HG02678 (cell line): ENCODE measurements at regions not wholly inside any gene's neighbourhood (a gene's known extent, or its start where the extent isn't known, plus 50 kb on each side); places are given as distances from the start of the nearest gene placed in this dataset.

Source experiments
- ATAC-seq: cut with Tn5 transposase; IDR thresholded peaks from one replicate; pipeline ENCODE4 v1.9.1; 2021; ENCODE audit warnings: mild to moderate bottlenecking, moderate library complexity; ENCODE audit not compliant: unreplicated experiment

DNA sequence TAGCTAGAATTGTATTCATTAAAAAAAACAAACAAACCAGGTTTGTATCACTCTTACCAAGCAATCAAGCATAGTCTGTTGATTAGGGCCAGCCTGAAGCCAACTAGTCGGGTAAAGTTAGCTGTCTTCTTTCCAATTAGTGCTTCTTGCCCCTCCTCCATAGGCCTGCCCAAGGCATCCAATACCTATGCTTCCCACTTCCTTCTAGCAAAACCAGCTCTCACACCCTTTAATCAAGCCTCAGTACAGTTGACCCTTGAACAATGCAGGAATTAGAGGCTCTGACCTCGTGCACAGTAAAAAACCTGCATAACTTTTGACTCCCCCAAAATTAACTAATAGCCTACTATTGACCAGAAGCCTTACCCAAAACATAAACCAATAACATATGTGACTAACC, 119.1 kb upstream of the DTNBP1 start:
- no peak for ATAC-seq

DNA sequence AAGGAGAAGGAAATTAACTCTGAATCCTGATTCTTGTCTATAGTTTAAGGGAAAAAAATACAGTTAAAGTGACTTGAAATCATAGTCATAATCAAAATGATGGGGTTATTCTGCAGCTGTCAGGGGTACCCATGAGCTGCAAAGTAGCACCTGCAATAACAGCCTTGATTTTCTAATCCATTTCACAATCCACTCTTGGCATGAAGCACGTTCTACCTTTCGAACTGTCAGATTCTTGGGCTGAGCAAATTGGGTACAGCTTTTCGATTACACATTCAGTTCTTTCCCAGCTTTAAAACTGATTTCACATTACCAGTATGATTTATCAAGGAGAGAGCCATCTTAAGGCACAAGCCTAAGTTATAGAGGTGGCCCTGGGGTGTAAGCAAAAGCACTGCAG, 118.5 kb upstream of the DTNBP1 start:
- no peak for ATAC-seq

DNA sequence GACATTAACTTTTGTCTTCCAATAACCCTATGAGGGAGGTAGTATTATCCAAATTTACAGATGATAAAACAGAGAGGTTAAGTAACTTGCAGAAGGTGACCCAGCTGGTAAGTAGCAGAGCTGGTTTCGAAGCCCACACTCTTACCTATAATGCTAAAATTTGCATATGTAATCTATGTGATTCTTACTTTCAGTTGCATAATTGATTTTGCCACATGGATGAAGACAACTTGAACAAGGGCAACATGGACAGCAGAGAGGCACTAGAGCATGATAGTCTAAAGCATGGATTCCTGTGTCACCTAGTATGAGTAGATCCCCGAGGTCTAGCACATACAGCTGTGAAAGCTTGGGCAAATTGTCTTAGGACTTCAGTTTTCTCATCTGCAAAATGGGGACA, 117.6 kb upstream of the DTNBP1 start:
- ATAC-seq: no peak

DNA sequence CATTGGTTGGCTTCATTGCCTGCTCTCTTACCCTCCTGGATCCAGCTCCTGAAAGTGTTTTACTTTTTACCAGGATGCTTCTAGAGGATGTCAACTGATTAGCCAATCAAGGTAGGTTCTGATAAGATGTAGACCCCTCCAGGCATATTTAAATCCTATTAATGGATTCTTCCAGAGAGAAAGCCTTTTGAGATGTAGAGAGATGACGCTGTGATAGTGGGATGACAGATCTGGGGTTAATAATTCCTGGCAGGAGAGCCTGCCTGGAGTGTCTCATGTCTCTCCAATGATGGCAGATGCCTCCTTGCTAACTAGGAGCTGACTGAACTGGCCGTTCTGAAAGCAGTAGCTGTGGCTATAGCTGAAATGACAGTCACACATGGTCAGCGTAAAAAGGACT, 116.9 kb upstream of the DTNBP1 start:
- no peak for ATAC-seq

DNA sequence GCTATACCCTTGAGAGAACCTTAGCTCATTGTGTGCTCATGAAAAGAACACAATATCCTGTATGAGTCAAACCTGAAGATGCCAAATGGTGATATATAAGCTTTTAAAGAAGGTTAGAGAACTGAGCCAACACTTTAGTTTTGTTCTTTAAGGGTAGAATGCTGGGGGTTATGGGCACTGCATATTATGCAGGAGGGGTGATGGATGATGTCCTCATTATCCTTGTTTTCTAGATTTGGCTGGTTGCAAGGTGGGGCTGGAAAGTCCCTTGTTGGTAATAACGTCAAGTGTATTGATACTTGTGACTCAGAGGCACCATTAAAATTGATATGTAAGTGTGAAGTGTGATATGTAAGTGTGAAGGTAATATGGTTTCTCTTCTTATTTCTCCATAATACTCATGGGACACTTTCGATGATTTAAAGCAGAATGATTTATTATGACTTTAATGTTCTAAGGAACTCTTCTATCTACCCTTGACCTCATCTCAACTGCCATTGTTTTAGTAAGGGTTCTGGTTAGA, 113.7 kb upstream of the DTNBP1 start:
- no peak for ATAC-seq

DNA sequence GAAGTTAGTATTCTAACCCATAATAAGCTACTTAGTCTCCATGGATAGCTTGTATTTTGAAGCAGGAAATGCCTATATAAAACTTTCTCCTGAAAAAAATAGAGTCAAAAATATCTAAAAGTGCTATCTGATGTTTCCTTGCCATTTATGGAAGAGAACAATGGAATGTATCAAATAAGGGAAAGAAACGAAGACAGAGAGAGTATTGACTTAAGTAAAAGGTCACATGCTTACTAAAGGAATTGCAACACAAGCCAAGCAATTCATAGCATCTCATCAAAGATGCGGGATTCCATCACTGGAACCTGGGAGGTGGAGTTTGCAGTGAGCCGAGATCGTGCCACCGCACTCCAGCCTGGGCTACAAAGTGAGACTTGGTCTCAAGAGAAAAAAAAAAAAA, 112.9 kb upstream of the DTNBP1 start:
- no peak for ATAC-seq

DNA sequence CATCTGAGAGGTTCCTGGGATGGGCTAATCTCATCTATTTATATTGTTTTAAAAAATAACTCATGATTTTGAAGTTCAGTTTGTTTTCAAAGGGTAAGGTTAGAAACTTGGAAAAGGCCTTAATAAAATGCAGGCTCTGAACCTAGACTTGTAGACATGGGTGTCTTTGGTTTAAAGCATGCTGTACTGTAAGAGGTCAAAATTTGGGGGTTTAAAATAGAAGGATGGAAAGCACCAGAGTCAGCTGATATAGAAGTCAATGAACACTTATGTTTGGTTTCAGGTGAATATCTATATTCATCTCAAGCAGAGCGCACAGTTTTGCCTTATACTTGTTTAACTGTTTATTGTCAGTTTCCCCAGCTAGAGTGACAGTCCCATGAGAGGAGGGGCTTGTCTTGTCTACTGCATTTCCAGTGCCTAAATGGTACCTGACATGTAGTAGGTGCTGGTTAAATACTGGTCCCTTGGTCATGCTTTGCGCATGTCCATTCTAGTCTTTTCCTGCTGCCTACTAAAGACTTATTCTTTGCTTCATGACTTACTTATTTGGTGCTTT, 112.3 kb upstream of the DTNBP1 start:
- no peak for ATAC-seq

DNA sequence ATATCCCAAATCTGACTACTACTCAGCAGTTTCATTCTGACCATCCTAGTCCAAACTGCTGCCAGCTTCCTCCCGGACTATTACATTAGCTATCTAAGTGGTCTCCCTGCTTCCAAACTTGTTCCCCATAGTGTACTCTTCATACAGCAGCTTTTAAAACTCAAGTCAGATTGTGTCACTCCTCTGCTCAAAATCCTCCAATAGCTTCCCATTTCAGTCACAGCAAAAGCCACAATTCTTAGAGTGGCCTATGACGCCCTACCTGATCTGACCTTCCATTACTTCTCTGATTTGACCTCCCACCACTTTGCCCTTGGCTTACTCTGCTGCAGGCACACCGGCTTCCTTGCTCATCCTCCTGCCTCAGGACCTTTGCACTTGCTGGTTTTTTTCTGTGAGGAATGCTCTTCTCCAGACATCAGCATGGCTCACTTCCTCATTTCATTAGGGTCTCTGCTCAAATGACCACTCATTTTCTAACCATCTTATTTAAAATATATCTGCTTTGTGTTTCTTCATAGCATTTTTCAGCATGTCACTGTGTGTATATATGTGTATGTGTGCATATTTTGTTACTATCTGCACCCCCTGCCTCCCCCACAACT, 111.1 kb upstream of the DTNBP1 start:
- ATAC-seq: no peak

DNA sequence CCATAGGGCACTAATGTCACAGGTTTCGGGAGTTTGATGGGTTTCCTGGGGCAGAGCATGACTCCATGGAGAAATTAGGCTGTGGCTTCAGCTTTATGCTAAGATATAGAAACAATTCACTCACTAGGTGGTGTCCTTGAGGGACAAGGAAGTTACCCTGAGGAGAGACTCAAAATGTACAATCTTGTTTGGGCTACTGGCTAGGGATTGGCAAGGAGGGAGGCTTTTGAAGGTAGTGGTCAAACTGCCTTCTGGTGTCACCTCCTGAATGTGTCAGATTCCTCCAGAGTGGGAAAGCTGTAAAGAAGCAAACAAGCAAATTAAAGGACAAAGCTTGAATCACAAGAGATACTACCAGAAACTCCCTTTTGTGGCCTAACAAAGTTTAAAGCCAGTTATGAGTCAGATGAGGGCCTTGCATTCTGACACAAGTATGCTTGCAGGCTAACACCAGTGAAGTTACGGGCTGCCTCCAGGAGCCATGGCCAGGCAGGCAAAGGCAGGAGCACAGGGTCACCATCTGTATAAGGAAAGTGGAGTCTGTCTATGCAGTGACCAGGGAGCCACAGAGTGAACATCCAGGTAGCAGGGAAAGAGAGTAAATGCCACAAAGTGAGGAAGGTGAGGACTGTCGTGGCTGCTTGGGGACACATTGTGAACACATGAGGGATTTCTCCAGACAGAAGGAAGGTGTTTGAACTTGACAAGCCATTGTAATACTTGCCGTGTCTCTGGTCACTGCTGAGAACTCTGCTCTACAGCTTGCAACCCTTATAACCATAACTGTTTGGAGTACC, 107.7 kb upstream of the DTNBP1 start:
- peak; percentile 79 for ATAC-seq

DNA sequence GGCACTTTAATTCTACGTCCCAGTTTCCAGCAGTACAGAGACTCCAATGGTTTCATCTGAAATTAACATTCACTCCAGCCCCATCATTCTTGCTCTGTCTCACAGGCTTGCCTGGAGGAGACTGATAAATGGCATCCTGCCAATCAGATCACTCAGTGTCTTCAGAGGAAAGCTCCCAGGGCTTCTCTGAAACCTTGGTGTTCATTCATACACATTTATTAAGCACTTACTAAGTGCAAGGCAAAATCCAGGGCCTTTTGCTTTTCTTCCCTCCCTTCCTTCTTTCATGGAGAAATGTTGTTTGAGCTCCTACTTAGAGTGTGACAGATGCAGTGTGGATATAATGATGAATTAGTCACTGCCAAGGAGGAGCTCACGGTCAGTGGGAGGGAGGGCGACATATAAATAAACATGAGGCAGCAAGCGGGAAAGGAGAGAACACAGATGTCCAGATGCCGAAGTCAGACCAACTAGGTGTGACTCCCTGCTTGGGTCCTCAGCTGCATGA, 106.7 kb upstream of the DTNBP1 start:
- no peak for ATAC-seq

DNA sequence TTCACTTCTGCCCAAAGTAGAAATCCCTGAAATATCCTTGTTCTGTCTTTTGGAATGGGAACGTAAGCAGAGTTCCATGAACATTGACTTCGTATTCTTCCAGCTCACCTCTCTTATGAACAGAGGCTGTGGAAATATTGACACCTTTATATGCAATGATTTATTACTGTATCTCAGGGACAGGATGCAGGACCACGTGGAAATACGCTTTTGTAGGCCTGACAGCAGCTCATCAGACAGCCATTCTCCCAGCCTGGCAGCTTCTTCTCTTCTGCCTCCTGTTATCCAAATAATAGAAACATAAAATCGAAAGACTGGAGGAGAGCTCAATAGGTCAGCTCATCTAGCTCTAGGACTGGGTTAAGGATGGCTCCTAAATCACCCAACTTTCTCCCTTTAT, 106.2 kb upstream of the DTNBP1 start:
- ATAC-seq: no peak

DNA sequence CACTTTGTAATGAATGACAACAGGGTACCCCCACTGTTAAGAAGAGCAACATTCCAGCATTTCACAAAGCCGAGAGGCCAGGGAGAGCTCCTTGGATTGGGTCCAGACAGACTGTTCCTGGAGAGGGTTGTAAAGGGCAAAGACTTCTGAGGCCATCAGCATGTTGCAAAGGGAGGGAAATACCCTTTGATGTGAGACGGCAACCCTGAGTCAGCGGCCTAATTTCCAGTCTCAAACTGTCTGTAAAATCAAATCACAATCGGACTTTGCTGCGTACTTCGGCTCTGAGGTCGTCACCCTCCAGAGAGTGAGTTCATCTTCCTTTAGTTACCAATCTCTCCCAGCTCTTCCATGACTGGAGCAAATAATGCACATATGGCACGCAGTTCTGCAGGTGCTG, 101.0 kb upstream of the DTNBP1 start:
- no peak for ATAC-seq

DNA sequence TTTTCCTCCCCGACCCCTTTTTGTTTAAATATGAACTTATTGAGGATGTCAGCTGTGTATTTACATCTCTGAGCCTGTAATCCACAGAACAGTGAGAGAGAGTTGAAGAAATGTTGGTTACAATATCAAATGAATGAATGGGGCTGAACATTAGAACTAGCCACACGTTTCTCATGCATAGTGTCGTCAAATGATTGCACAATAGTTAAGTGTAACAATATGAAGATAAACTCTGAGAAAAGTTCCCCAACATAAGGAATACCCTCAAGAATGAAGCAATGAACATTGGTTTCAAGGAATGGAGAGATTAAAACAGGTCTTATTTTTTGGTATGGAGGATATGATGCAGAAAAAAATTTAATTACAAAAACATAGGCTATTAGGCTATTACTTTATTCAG, 100.5 kb upstream of the DTNBP1 start:
- ATAC-seq: no peak

DNA sequence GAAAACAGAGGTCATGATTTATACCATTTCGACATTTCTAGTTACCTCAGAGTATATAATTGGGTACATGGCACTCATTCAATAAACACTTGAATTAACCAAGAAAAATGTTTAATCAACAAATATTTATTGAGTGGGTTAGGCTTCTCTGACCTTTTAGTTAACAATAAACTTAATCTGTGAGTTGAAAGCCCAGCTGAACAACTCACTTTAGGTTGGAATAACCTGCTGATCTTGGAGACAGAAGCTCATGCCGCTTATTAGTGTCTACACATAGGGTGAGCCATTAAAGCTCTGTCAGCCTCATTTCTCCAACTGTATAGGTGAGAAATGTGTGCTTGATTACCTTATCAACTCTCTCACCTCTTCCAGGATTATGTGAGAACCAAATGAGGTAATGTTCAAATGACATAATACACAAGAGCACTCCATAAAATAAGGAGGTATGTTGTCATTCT, 98.2 kb upstream of the DTNBP1 start:
- no peak for ATAC-seq

DNA sequence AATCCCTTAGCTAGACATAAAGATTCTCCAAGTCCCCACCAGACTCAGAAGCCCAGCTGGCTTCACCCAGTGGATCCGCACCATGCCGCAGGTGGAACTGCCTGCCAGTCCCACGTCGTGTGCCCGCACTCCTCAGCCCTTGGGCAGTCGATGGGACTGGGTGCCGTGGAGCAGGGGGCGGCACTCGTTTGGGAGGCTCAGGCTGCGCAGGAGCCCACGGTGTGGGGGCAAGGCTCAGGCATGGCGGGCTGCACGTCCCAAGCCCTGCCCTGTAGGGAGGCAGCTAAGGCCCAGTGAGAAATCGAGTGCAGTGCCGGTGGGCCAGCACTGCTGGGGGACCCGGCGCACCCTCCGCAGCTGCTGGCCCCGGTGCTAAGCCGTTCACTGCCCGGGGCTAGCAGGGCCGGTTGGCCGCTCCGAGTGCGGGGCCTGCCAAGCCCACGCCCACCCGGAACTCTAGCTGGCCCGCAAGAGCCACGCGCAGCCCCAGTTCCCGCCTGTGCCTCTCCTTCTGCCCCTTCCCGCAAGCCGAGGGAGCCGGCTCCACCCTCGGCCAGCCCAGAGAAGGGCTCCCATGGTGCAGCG, 95.9 kb upstream of the DTNBP1 start:
- ATAC-seq: no peak

DNA sequence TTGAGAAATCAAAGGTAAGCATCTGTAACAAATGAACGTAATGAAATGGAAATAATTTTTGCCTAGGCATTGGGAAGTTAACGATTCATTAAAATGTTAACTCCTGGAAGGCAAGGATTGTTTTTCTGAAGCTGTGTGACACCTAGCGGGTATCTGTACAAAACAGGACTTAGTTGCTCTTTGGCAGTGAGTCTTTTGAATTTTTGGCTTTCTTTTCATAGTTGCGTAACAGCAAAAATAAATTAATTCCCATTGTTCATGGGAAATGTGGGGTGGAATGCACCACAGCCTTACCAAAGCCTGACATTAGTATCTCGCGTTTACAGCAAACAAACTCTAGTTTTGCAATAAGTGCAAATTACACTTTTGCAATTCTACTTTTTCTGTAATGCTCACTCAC, 92.7 kb upstream of the DTNBP1 start:
- no peak for ATAC-seq

DNA sequence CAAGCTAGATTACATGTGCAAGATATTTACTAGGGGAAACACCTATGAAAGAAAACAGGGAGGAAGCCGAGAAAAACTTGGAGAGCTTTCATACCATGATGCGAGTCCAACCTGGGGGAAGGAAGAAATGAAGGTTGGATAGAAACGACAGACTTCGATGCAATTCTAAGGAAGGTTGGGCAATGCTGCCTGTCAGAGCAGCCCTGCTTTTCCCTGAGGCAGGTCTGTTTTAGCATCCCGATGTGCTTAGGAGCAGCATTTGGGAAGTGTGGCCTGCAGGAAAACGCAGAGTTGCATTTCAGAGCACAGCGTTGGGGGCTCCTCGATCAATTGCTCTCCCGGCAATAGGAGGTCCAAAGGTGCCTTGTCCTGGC, 91.9 kb upstream of the DTNBP1 start:
- ATAC-seq: no peak

DNA sequence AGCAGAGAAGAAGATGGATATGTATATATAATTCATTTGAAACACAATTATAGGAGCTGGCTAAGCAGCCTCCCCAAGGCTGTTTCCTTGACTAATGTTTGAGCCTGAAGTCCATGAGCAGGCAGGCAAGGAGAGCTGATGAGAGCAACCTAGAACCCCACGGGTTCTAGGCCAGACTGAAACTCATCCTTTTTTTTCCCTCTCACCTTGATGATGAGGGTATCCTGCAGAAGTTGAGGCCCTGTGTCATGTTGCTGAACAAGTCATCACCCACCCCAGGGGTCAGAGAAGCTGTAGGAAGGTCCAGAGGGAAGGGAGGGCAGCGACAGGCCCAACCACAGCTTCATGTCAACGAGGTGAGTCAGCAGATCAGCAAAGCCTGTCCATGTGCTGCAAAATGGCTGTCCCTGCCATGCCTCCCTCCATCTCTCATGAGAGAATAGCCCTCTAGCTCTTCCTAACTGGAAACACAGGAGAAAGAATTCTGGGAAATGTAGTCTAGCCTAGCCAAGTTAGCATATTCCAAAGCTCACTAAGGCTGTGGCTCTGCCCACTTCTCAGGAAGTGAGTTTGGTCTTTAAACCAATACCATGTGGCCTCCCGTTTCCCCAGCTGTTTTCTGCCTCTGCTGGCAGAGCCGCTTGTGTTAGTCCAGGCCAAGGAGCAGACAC, 91.3 kb upstream of the DTNBP1 start:
- ATAC-seq: no peak

DNA sequence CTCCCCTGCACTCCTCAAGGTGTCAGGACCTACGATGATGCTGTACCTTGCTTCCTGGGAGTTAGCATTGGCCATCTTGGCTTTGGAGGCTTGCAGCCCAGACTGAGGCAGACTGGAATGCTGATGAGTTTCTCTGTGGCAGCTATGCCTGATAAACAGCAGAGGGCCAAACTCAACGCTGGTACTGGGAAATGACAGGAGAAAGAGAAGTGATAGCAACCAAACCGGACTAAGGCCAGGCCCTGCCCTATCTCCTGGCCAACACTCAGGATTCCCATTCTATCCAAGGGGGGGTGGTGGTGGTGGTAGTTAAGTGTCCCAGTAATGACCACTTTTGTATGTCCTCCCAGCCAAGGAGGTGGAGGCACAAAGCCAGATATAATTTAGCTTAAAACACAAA, 90.0 kb upstream of the DTNBP1 start:
- ATAC-seq: no peak

DNA sequence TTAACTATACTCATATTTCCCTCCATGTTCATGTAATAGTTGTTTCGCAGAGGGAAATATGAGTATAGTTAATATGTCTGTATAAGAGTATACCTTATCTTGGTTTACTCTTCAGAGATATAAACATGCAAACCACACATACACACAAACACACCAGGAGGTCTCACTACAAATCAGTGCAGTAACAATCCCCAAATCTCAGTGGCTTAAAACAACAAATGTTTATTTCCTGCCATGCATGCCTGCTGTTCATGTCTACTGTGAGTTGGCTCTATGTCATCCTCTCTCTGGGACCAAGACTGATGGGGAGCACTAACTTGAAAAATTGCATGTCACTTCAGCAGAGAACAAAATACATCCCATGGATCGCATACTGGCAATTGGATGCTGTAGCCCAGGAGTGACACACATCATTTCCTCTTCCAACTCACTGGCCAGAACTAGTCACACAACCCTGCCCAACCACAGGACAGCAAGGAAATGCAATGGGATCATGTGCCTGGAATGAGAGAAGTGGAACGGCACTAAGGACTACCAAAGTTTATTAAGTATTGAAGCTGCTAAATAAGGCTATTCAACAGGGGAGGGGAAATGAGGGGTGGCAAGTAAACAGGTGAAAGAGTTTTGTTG, 89.0 kb upstream of the DTNBP1 start:
- ATAC-seq: no peak

DNA sequence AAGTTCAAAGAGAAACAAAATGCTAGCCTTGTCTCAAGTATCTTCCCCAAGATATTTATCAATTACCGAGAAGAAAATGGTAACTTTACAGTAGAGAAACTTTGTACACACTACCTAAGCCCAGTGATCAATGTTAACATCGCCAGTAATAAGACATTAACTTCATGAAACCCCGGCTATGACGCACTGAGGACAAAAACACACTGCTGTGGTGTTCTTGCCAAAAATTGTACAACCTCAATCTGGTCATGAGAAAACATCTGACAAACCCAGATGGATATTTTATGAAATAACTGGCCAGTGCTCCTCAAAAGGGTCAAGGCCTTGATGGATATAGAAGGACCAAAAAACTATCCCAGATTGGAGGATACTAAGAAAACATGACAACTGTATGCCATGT, 85.5 kb upstream of the DTNBP1 start:
- no peak for ATAC-seq
